GM12878 (cell line): ENCODE measurements at regions not wholly inside any gene's neighbourhood (a gene's known extent, or its start where the extent isn't known, plus 50 kb on each side); places are given as distances from the start of the nearest gene placed in this dataset.

Experiments
- ATAC-seq: fragments of 200-7000 bp; cut with Tn5 transposase; 3 replicates; pipeline ENCODE4 v1.9.1; 2020; ENCODE audit warnings: mild to moderate bottlenecking, moderate library complexity
- BruUV-seq: library from RNA; stranded (reverse); fragments of 400-500 nt; replicated peaks from 2 replicates; lab custom pipeline; 2021; lab: Mats Ljungman, UMichigan
- CTCF ChIA-PET: fragments of 300-600 bp; sonication (Branson Sonifier 250); formaldehyde crosslinking; extraction: SDS; loops from one replicate; lab custom pipeline; 2021; ENCODE audit warnings: inconsistent platforms; lab: Yijun Ruan, JAX
- POLR2A ChIA-PET: fragments of 350-600 bp; formaldehyde crosslinking; extraction: SDS; loops from one replicate; lab custom pipeline; 2021; ENCODE audit warnings: inconsistent platforms; lab: Charles Lee
- RAD21 ChIA-PET: fragments of 300-600 bp; sonication (Branson Sonifier 250); formaldehyde crosslinking; loops from one replicate; lab custom pipeline; 2023; ENCODE audit warnings: antibody characterized with exemption; ENCODE audit not compliant: unreplicated experiment; lab: Charles Lee
- SMC1A ChIA-PET: fragments of 300-600 bp; sonication (Branson Sonifier 250); formaldehyde crosslinking; loops from one replicate; lab custom pipeline; 2023; ENCODE audit not compliant: unreplicated experiment, uncharacterized antibody; lab: Charles Lee
- DNase-seq: peaks from one replicate; pipeline ENCODE4 v3.0.0-alpha.2; 2011; ENCODE audit warnings: low read depth, low spot score
- FAIRE-seq: peaks from 3 replicates; lab custom pipeline; 2011; peaks lifted over from hg19 to GRCh38; lab: Jason Lieb, UNC
- H2AFZ ChIP-seq: 2 replicates; pipeline ENCODE4 v1.6.0; 2011; ENCODE audit warnings: low read depth, low read length, control low read depth; ENCODE audit not compliant: control insufficient read depth
- H3K27ac ChIP-seq: 2 replicates; pipeline ENCODE4 v1.5.1; 2011; ENCODE audit warnings: control low read depth; ENCODE audit not compliant: control insufficient read depth, insufficient read depth
- H3K27me3 ChIP-seq, 2 experiments: replicated peaks in 1 of 2; 2 replicates each; pipeline versions ENCODE4 v1.6.0 to v1.6.1; 2011; ENCODE audit warnings: low read length in 1 of 2; ENCODE audit not compliant: control insufficient read depth in 2 of 2, insufficient read depth in 2 of 2
- H3K36me3 ChIP-seq, 2 experiments: 2 replicates each; pipeline ENCODE4 v1.5.1; 2011; ENCODE audit warnings: low read length in 1 of 2; ENCODE audit not compliant: control insufficient read depth in 2 of 2, insufficient read depth in 2 of 2
- H3K4me1 ChIP-seq: 2 replicates; pipeline ENCODE4 v1.6.1; 2011; ENCODE audit warnings: mild to moderate bottlenecking, low read length, moderate library complexity, mixed read lengths; ENCODE audit not compliant: control insufficient read depth, insufficient read depth
- H3K4me2 ChIP-seq: 2 replicates; pipeline ENCODE4 v1.6.0; 2011; ENCODE audit warnings: control low read depth; ENCODE audit not compliant: control insufficient read depth, insufficient read depth
- H3K4me3 ChIP-seq: fragments of 200-600 bp; sonication (generic); 2 replicates; pipeline ENCODE4 v1.5.1; 2016
- H3K79me2 ChIP-seq: 2 replicates; pipeline ENCODE4 v1.6.0; 2011; ENCODE audit warnings: low read length; ENCODE audit not compliant: control insufficient read depth, insufficient read depth
- H3K9ac ChIP-seq: 2 replicates; pipeline ENCODE4 v1.8.0; 2011; ENCODE audit warnings: low read length, control low read depth, mixed read lengths; ENCODE audit not compliant: control insufficient read depth, insufficient read depth
- H3K9me3 ChIP-seq: replicated peaks from 3 replicates; pipeline ENCODE4 v1.5.1; 2011; ENCODE audit warnings: mild to moderate bottlenecking, low read length; ENCODE audit not compliant: control insufficient read depth, insufficient read depth
- H4K20me1 ChIP-seq: 2 replicates; pipeline ENCODE4 v1.6.0; 2011; ENCODE audit not compliant: control insufficient read depth, insufficient read depth
- BCL11A ChIP-seq: IDR thresholded peaks from 2 replicates; pipeline ENCODE4 v1.6.1; 2011; ENCODE audit warnings: low read depth, low read length
- BHLHE40 ChIP-seq, 2 experiments: fragments of 450-650 bp in 1 of 2; IDR thresholded peaks; 2 replicates each; pipeline ENCODE4 v1.6.1; 2011 to 2017; ENCODE audit warnings: low read depth in 2 of 2, borderline replicate concordance in 1 of 2, improper control_type of control experiment in 1 of 2, low read length in 1 of 2, mild to moderate bottlenecking in 1 of 2
- FOXK2 ChIP-seq: fragments of 450-650 bp; IDR thresholded peaks from 2 replicates; pipeline ENCODE4 v1.6.1; 2017; ENCODE audit warnings: mild to moderate bottlenecking, moderate library complexity
- SMARCA5 ChIP-seq: fragments of 450-650 bp; IDR thresholded peaks from 2 replicates; pipeline ENCODE4 v1.6.1; 2017; ENCODE audit warnings: mild to moderate bottlenecking
- SRF ChIP-seq, 2 experiments: IDR thresholded peaks; 2 replicates each; pipeline ENCODE4 v1.6.1; 2011; ENCODE audit warnings: low read depth in 2 of 2, low read length in 2 of 2, mild to moderate bottlenecking in 1 of 2, moderate library complexity in 1 of 2
- ZNF217 ChIP-seq: fragments of 450-650 bp; IDR thresholded peaks from 2 replicates; pipeline ENCODE4 v1.6.1; 2017; ENCODE audit warnings: antibody characterized with exemption, mild to moderate bottlenecking
- WGBS: methylation state at CpG from one replicate; pipeline ENCODE4 v1.1.6; 2016; ENCODE audit warnings: low lambda C conversion rate; ENCODE audit not compliant: insufficient replicate concordance, insufficient coverage; ENCODE audit errors: missing lambda C conversion rate; 5-methylcytosine and 5-hydroxymethylcytosine counted together
- in situ Hi-C: fragments of 300-500 bp; cut with MboI; formaldehyde crosslinking; loops from 9 replicates; pipeline ENCODE4 v1.14.3; 2018; ENCODE audit warnings: mixed read lengths
- intact Hi-C: fragments of 100-400 bp; cut with micrococcal nuclease; formaldehyde crosslinking; loops from one replicate; pipeline ENCODE4 v1.14.2; 2022; ENCODE audit not compliant: unreplicated experiment
- TF ChIP-seq, protein P1 (sequence below): fragments of 450-650 bp; IDR thresholded peaks from 2 replicates; pipeline ENCODE4 v1.6.1; 2017; ENCODE audit warnings: mild to moderate bottlenecking
- TF ChIP-seq, protein P2 (sequence below): IDR thresholded peaks from 2 replicates; pipeline ENCODE4 v1.6.1; 2012; ENCODE audit warnings: low read length, inconsistent platforms
- TF ChIP-seq, protein P3 (sequence below): fragments of 450-650 bp; IDR thresholded peaks from 2 replicates; pipeline ENCODE4 v1.6.1; 2018; ENCODE audit warnings: mild to moderate bottlenecking, low read depth, moderate library complexity; ENCODE audit not compliant: partially characterized antibody
- TF ChIP-seq, protein P4 (sequence below): fragments of 450-650 bp; formaldehyde crosslinking; IDR thresholded peaks from 2 replicates; pipeline ENCODE4 v1.5.0; 2022; ENCODE audit warnings: mild to moderate bottlenecking, missing genetic modification characterization

DNA sequence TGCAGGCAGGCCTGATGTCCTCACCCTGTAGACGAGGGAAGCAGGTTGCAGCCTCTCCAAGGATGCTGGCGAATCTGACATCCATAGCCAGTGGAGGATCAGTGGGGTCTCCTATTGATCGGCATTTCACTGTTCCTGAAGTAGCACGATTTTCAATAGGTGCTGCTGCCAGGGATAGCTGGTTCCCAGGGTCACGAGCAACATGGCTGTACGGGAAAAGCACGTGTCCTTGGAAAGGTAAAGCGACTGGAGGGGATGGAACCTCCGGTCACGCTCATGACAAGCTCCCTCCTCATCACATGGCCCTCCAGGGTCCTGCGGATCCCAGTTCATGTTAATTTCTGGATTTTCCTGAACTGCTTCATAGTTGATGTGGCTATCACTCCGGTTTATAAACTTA is 373.7 kb upstream of the SMIM21 start (continued):
- TF ChIP-seq, protein P1, sequence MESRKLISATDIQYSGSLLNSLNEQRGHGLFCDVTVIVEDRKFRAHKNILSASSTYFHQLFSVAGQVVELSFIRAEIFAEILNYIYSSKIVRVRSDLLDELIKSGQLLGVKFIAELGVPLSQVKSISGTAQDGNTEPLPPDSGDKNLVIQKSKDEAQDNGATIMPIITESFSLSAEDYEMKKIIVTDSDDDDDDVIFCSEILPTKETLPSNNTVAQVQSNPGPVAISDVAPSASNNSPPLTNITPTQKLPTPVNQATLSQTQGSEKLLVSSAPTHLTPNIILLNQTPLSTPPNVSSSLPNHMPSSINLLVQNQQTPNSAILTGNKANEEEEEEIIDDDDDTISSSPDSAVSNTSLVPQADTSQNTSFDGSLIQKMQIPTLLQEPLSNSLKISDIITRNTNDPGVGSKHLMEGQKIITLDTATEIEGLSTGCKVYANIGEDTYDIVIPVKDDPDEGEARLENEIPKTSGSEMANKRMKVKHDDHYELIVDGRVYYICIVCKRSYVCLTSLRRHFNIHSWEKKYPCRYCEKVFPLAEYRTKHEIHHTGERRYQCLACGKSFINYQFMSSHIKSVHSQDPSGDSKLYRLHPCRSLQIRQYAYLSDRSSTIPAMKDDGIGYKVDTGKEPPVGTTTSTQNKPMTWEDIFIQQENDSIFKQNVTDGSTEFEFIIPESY: no peak
- TF ChIP-seq, protein P2, sequence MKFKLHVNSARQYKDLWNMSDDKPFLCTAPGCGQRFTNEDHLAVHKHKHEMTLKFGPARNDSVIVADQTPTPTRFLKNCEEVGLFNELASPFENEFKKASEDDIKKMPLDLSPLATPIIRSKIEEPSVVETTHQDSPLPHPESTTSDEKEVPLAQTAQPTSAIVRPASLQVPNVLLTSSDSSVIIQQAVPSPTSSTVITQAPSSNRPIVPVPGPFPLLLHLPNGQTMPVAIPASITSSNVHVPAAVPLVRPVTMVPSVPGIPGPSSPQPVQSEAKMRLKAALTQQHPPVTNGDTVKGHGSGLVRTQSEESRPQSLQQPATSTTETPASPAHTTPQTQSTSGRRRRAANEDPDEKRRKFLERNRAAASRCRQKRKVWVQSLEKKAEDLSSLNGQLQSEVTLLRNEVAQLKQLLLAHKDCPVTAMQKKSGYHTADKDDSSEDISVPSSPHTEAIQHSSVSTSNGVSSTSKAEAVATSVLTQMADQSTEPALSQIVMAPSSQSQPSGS: no peak

DNA sequence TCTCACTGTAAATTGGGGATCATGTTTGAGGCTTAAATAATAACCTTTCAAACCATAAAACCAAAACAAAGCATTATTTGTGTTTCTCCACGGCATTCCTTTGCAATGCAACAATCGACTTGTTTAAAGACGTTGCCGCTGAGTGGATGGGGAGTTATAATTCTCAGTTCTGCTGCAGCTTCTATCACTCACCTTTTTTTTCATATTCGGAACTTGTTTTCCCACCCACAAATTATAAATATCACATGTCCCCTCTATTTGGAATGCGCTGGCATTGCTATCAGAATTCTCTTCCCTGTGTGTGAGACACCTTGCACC is 372.8 kb upstream of the SMIM21 start:
- Histone ChIP-seq H3K79me2 (no peaks in the 10 kb centered on the region), H2AFZ (no peak overlapping the region), H3K27me3 (no peaks in the 10 kb centered on the region), H3K27ac (no peak overlapping the region), H4K20me1 (no peaks in the 10 kb centered on the region), H3K4me3 (no peak overlapping the region), H3K36me3 (no peaks in the 10 kb centered on the region), H3K4me1 (no peaks in the 10 kb centered on the region), H3K9ac (no peak overlapping the region), H3K4me2 (no peak overlapping the region), H3K9me3 (no peaks in the 10 kb centered on the region)
- no peak for DNase-seq
- ChIA-PET POLR2A (no interaction called here), RAD21 (no interaction called here), SMC1A (no interaction called here), CTCF (no interaction called here)
- 58% methylated on average over 6 of the region's 6 CpGs for WGBS
- no TSS peak for BruUV-seq
- FAIRE-seq: no peak
- no peak for ATAC-seq
- intact Hi-C loops (no loop called here), in situ Hi-C loops (no loop called here)
- no peak for TF ChIP-seq FOXK2
- no peak for TF ChIP-seq BCL11A
- TF ChIP-seq, protein P3, sequence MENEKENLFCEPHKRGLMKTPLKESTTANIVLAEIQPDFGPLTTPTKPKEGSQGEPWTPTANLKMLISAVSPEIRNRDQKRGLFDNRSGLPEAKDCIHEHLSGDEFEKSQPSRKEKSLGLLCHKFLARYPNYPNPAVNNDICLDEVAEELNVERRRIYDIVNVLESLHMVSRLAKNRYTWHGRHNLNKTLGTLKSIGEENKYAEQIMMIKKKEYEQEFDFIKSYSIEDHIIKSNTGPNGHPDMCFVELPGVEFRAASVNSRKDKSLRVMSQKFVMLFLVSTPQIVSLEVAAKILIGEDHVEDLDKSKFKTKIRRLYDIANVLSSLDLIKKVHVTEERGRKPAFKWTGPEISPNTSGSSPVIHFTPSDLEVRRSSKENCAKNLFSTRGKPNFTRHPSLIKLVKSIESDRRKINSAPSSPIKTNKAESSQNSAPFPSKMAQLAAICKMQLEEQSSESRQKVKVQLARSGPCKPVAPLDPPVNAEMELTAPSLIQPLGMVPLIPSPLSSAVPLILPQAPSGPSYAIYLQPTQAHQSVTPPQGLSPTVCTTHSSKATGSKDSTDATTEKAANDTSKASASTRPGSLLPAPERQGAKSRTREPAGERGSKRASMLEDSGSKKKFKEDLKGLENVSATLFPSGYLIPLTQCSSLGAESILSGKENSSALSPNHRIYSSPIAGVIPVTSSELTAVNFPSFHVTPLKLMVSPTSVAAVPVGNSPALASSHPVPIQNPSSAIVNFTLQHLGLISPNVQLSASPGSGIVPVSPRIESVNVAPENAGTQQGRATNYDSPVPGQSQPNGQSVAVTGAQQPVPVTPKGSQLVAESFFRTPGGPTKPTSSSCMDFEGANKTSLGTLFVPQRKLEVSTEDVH: no peak
- no peak for TF ChIP-seq ZNF217
- no peak for TF ChIP-seq BHLHE40 (IDR thresholded peaks at IDR 0.05; ENCODE audit: borderline replicate concordance in 1 of 2, low read depth in 2 of 2, low read length in 1 of 2)
- no peak for TF ChIP-seq SMARCA5
- TF ChIP-seq, protein P4, sequence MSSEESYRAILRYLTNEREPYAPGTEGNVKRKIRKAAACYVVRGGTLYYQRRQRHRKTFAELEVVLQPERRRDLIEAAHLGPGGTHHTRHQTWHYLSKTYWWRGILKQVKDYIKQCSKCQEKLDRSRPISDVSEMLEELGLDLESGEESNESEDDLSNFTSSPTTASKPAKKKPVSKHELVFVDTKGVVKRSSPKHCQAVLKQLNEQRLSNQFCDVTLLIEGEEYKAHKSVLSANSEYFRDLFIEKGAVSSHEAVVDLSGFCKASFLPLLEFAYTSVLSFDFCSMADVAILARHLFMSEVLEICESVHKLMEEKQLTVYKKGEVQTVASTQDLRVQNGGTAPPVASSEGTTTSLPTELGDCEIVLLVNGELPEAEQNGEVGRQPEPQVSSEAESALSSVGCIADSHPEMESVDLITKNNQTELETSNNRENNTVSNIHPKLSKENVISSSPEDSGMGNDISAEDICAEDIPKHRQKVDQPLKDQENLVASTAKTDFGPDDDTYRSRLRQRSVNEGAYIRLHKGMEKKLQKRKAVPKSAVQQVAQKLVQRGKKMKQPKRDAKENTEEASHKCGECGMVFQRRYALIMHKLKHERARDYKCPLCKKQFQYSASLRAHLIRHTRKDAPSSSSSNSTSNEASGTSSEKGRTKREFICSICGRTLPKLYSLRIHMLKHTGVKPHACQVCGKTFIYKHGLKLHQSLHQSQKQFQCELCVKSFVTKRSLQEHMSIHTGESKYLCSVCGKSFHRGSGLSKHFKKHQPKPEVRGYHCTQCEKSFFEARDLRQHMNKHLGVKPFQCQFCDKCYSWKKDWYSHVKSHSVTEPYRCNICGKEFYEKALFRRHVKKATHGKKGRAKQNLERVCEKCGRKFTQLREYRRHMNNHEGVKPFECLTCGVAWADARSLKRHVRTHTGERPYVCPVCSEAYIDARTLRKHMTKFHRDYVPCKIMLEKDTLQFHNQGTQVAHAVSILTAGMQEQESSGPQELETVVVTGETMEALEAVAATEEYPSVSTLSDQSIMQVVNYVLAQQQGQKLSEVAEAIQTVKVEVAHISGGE (CRISPR knock-in tag): no peak
- TF ChIP-seq SRF (IDR thresholded peaks at IDR 0.05; ENCODE audit: low read depth in 2 of 2, low read length in 2 of 2): no peak
